GM19452 (cell line): ENCODE measurements at regions not wholly inside any gene's neighbourhood (a gene's known extent, or its start where the extent isn't known, plus 50 kb on each side); places are given as distances from the start of the nearest gene placed in this dataset.
A peak's percentile ranks its signal among the peaks of the same experiment; 100 is the strongest.
"Not testable (repeated sequence)": the region's sequence is repeated elsewhere in the genome, so short reads cannot be mapped to it uniquely, and the experiment has no call there.

ENCODE experiments used
- ATAC-seq: cut with Tn5 transposase; IDR thresholded peaks from one replicate; pipeline ENCODE4 v1.9.1; 2021; ENCODE audit not compliant: unreplicated experiment

DNA sequence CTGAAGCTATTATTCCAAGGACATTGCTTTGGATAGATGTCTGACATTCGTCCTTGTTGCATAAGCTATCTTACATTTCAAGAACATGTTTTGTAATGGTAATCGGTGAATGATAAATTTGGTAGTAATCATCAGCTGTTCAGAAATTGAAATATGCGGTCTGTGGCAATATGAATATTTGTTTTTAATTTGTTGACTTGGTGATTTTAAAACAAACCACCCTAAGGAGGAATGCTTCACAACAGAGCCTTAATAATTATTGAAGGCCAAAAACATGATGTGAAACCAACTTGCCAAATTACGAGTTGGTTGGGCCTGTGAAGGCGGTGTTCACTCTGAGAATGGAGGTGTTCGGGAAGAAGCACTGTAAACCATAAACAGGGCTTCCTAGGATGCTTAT lies 149.7 kb upstream of the TUT7 start:
- no peak for ATAC-seq

DNA sequence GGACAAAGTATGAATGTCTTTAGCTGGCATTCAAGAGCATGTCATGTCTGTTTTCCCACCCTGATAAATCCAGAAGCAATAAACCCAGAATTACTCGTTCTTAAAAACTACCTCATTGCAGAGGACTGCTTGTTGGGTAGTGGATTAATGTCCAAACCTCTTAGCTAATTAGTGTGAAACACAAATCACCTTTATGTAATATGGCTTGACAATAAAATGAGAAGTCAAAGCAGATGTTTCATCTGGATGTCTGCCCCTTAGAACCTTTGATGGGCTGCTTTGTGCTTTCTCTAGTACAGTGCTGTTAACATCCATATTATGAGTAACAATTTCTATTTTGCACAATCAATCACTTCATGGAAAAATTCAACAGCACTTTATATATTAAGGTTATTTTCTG lies 149.1 kb upstream of the TUT7 start:
- no peak for ATAC-seq

DNA sequence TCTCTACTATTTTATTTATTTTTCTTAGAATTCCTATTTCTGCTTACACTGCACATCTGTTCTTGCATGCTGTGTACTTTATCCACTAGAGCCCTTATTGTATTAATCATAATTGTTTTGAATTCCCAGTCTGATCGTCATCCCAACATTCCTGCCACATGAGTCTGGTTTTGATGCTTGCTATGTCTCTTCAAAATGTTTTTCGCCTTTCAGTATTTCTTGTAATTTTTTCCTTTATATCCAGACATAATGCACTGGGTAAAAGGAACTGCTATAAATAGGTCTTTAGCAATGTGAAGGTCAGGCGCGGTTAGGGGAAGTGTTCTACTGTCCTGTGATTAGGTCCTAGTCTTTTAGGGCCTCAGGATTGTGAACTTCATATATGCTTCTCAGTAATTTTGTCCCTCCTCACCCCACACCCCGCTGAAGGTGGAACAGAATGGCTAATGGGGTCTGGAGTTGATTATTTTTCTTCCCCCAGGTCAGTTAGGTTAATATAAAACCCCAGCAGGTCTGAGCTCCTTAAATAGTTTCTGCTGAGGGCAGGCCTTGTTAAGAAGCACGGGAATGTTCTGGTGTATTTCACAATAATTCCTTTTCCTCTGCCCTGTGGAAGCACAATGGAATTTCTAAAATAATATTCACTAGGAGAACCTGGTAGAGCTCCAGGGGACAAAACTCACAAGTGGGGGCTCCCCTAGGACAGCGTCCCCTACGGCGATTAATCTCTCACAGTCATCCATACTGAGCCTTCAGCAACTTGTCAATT lies 146.6 kb upstream of the TUT7 start:
- ATAC-seq, result no peak

DNA sequence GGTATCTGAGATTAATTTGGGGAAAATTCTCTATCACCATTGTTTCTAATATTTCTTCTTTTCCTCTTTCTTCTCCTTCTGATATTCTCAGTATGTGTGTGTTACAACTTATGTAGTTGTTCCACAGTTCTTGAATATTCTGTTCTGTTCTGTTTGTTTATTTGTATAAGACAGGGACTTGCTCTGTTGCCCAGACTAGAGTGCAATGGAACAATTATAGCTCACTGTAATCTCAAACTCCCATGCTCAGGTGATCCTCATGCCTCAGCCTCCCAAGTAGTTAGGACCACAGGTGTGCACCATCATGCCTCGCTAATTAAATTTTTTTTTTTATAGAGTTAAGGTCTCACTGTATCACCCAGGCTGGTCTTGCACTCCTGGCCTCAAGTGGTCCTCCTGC lies 145.8 kb upstream of the TUT7 start:
- ATAC-seq, result no peak

DNA sequence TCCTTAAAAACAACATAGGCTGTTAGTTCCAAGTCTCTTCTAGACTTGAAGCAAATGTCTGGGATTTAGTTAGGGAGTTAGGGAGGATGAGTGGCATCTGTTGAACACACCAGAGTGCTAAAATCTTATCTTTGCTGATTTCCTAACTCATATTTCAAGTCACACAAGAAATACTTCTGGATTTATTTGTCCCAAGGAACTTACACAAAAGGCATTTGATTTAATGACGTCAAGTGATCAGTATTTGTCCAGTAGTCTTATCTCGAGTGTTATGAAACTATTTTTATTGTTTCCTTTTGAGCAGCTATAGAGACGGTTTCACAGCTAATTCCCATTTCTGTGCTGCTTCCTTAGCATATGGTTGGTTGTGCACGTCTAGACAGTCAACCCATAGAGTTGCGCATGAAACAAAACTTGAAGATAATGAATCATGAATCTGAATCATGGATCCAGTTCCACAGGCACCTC lies 140.5 kb upstream of the TUT7 start:
- no peak for ATAC-seq

DNA sequence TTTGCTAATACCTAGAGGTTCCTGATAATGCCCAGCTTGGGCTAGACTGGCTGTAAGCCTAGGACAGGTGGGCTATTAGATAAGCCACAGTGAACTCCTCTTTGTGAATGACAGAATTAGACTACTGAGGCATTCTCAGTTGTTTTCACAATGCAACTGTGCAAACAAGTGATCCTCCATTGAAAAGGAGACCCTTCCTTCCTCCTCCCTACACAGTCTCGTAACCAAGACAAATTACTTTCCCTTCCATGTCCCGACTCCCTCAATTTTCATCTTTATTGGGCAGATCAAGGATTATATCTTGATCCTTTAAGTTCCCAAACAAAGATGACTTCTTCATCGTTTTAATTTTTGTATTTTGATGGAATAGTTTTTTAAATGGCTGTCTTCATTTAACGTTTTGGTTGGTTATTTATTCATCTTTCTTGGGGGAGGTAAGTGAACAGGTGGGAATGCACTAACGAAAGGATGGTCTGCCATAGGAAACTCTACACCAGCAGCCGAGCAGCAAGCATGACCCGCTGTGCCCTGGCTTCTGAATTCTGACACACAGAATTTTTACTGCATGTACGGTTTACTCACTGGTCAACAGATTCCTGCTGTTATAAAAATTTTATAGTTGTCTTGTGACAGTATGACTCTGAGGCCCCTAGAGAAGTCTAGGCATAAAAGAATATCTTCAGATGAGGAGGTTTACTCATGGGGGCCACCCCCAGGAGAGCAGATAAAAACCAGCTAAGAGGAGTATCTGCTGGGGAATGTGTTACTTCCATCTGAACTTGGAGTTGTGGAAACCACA lies 137.5 kb upstream of the TUT7 start:
- no peak for ATAC-seq

DNA sequence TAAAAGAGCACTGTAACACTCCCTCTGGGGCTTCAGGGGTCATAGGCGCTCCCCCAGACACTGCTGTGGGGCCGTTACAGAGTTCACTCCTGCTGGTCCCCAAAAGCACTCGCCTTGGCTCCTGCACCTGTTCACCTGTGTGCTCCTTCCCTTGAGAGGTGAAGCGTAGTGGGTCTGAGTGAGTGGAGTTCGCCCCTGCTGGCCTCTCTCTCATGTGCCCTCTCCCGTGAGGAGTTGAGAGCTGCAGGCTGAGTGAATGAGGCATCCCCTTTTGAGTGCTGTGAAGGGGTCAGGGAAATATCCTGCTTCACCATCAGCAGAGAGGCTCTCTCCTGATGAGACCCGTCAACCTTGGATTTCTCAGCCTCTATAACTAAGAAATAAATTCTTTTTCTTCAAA lies 134.6 kb upstream of the TUT7 start:
- no peak for ATAC-seq

DNA sequence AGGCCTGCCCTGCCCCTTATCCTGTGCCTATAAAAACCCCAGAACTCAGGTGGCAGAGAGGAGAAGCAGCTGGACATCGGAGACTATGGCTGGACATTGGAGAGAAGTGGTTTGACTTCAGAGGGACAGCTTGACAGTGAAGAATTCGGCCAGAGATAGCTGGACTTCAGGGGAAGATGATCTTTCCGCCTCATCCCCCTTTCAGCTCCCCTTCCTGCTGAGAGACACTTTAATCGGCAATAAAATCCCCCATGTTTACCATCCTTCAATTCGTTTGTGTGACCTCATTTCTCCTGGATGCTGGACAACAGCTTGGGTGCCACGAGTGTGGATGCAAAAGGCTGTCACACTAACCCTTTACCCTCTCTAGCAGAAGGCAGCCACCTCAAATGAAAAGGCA lies 134.1 kb upstream of the TUT7 start:
- ATAC-seq, result no peak

DNA sequence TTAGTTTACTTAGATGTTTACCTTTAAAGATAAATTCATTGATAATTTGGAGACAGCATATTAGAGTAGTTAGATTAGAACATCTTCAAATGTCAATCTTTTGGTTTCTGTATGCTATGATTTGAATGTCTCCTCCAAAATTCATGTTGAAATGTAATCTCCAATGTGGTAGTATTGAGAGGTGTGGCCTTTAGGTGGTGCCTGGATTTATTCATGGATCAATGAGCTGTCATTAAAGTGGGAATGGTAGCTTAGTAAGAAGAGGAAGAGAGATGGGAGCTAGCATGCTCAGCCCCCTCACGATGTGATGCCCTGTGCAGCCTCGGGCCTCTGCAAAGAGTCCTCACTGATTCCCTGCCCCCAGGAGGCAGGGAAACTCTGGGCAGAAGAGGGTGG lies 133.6 kb upstream of the TUT7 start:
- no peak for ATAC-seq

DNA sequence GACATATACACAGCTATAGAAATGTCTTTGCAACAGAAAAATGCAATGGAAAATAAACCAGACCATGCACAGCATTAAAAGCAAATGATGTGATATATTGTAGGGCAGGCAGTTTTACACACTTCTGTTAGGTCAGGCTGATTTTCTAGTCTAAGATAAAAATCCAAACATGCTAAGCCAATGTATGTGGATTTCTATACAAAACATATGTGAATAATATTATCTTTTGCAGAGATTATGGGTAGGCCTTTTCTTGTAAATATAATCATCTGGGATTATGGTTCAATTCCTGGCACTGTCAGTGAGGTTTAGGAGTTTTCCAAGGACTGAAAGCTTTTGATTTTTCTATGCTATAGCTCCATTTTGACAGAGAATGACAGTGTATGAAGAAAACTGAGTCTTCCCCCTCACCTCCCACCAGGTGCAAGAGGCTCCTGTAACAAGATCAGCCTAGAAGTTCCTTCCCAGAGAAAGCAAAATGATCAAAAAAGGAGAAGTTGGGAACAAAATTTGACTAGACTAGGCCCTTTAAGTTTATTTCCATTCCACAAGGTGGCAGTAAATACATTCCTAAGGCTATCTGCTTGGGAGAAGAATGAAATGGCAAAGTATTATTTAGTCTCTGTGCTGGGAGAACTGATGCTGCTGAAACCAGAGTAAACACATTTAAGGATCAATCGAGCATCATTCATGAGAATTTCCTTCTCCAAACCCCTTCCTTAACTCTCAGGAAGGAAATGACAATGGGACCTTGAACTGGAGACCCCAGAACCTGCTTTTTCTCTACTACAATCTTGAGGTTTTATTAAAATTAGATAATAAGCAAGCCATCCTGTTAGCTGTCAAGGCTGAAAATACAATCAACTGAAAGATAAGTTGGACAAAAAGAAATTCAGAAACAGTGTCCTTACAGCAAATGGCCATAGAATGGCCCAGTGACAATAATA lies 133.0 kb upstream of the TUT7 start:
- ATAC-seq, result no peak

DNA sequence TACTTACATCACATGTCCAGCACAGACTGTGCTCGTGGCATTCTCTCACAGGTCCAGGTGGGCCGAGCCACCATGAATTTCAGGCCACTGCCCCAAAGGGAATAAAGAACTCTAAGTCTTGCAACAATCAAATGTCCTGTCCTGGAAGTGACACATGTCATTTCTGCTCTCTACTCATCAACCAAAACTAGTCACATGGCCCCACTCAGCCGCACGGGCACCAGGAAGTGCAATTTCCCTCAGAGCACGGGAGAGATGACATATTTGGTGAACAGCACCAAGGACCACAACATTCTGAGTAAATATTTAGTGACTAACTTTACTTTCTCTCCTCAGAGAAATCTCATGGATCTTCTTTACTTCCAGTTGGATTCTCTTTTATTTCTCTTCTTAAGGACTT lies 131.1 kb upstream of the TUT7 start:
- ATAC-seq, result peak; percentile 87

DNA sequence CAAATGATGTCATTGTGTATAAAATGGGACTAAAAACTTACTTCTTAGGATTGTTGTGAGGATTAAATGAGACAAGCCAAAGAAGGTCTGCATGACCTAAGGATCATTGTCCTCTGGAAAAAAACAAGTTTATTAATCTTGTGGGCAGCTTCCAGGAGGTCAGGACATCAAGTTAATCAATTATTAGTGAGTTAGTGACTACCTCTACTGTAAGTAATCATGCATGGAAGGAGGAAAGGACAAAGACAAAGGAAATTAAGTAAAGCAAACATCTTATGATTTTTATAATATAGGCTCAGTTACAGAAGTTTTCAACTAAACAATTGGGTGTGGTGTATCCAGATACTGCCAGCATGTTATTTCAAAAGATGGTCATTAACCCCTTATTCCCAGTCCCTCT lies 129.3 kb upstream of the TUT7 start:
- no peak for ATAC-seq

DNA sequence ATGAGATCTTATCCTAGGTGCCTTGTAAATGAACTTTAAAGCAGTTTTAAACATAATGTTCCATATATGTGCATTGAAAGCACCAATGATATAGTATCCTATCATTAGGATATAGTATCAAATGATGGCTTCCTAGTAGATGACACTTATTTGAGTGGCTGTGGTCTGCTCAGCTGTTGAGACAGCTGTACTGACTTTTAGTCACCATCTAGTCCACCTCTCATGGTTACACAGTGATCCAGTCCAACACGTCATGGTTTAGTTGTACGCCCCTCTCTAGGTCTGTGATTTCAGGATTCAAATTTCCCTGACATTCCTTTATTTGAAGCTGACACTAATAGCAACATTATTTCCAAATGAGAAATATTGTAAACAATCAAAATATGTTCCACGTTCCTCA lies 127.3 kb upstream of the TUT7 start:
- ATAC-seq, result no peak

DNA sequence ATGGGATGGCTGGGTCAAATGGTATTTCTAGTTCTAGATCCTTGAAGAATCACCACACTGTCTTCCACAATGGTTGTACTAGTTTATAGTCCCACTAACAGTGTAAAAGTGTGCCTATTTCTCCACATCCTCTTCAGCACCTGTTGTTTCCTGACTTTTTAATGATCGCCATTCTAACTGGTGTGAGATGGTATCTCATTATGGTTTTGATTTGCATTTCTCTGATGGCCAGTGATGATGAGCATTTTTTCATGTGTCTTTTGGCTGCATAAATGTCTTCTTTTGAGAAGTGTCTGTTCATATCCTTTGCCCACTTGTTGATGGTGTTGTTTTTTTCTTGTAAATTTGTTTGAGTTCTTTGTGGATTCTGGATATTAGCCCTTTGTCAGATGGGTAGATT lies 121.0 kb upstream of the TUT7 start:
- ATAC-seq, result not testable (repeated sequence)

DNA sequence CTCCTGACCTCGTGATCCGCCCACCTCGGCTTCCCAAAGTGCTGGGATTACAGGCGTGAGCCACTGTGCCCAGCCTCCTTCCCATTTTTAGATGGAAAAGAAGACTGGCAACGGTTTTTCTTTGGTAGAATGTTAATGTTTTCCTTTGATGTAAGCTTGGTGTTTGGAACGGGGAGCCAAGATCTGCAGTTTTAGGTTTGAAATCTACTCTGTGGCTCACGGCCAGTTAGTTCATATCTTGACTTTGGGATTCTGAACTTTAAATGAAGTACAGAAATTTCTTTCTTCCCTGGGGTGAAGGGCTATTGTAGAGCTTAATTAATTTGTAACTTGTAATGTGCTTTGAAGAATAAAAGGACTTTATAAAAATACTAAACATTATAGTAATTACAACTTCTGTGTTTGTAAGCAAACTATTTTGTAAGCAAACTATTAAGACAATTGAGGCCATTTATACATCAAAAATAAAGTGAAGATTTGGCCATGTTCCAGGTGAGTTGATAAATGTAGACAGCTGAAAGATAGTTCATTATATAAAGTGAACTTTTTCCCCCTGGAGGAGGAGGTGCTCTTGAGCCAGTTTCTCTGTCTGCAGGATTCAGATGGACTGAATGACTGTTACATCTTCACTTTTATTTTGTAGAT lies 117.1 kb upstream of the TUT7 start:
- no peak for ATAC-seq

DNA sequence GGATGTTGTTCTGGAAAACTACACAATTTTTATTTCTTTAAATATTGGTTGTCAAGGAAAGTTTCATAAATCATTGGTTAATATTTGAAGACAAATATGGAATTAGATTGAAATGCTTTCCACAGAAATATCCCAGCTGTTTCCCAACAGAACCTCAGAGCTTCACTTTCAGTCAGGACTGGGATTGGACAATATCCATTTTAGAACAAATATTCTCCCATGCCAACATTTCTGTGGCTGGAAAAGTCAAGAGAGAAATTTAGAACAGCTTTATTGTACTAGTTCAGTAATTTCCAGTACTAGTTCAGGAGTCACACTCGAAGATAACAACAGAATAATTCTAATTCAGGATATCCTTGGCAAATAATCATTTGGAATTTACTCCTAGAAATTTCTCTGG lies 116.1 kb upstream of the TUT7 start:
- no peak for ATAC-seq

DNA sequence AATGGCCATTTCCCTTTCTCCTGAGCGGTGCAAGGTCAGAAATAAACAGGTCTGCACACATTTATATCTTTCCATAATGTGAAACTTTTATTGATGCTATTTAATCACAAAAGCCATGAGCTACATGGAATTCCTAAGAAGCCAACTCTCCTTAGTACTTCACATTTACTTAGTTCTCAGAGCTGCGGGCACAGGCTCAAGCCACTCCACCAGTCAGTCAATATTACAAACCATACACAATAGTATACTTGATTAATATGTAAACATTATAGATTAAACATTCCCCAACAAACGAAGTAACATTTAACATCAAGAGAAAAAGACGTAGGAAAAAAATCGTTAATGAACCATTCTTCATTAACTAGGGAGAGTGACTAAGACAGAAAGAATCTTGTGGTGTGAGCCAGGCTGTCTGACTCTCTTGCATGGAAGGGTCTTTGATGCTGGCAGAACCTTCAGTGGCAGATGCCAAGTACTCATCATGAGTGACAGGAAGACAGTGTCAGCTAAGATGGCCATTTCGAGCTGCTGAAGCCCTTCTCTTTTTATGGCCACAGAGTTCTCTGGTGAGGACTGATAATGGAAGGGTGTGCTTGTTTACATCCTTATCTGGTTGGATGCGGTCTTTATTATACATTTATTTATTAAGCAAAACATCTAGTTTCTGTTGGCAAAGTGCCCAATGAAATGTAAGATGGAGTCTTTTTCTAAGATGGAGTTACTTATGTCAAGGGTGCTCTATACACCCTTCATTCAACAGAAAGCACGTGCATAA lies 115.5 kb upstream of the TUT7 start:
- no peak for ATAC-seq

DNA sequence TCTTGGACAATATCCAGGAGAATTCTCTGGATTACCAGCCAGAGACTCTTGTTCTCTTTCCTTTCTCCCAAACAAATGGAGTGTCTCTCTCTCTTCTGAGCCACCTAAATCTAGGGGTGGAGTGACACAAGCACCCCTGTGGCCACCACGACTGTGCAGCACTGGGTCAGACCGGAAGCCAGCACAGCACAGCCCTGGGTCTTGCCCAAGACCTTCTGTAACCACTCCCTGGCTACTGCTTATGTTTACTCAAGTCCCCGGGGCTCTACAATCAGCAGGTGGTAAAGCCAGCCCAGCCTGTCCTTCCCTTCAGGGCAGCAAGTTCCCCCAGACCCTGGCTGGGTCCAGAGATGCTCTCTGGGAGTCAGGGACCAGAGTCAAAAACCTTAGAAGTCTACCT lies 110.0 kb upstream of the TUT7 start:
- ATAC-seq, result no peak

DNA sequence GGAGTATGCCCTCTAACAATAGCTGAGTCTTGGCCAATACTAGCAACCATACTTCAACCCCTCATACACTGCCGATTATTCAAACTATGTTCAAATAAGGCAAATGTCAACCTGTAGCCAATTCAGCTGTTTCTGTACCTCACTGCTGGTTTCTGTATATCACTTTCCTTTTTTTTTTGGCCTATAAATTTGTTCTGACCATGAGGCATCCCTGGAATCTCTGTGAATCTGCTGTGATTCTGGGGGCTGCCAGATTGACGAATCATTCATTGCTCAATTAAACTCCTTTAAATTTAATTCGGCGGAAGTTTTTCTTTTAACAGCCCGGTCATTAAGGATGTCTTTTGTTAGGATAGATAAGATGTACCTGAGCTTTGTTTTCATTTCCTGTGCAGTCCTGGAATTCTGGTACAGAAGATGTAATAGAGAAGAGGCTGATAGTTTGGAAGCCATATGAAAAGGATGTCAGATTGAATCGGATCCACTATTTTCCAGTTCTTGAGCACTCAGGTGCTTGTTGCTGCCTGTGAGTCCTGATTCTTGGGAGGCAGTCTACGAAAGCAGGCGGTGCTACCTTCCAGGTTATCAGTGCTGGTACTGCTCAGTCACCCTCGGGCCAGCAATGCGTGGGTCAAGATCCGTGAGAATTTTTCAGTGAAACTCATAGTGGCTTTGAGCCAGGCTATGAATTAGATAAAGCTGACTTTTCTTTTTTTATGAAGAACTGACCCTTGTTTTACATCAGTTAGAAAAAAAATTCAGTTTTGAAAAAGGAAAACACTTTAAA lies 106.2 kb upstream of the TUT7 start:
- no peak for ATAC-seq
